Endothelial cell of umbilical vein (primary cell): ENCODE measurements at regions not wholly inside any gene's neighbourhood (a gene's known extent, or its start where the extent isn't known, plus 50 kb on each side); places are given as distances from the start of the nearest gene placed in this dataset.

Experiments used
- BruUV-seq: library from RNA; stranded (reverse); fragments of 400-500 nt; replicated peaks from 2 replicates; lab custom pipeline; 2021; lab: Mats Ljungman, UMichigan
- CTCF ChIA-PET: fragments of 300-600, 350-600 bp; sonication (Branson Sonifier 250); formaldehyde crosslinking; loops from one replicate; lab custom pipeline; 2021; ENCODE audit warnings: antibody characterized with exemption, inconsistent platforms; lab: Charles Lee
- POLR2A ChIA-PET: fragments of 300-600, 350-600 bp; sonication (Branson Sonifier 250); formaldehyde crosslinking; loops from one replicate; lab custom pipeline; 2021; ENCODE audit warnings: antibody characterized with exemption, inconsistent platforms; lab: Charles Lee
- DNase-seq: peaks from one replicate; pipeline ENCODE4 v3.0.0-alpha.2; 2011; ENCODE audit warnings: low read depth, low spot score
- FAIRE-seq: peaks from 2 replicates; lab custom pipeline; 2011; peaks lifted over from hg19 to GRCh38; lab: Jason Lieb, UNC
- H2AFZ ChIP-seq: 2 replicates; pipeline ENCODE4 v1.6.0; 2012; ENCODE audit warnings: low read depth, low read length, control low read depth, inconsistent platforms
- H3K27ac ChIP-seq: 2 replicates; pipeline ENCODE4 v1.5.1; 2011; ENCODE audit warnings: low read depth, mild to moderate bottlenecking, control low read depth, low read length, moderate library complexity; ENCODE audit not compliant: insufficient read depth
- H3K27me3 ChIP-seq, 2 experiments: 2 replicates each; pipeline versions ENCODE4 v1.6.0 to v1.6.1; 2011; ENCODE audit warnings: low read length in 2 of 2, mixed read lengths in 1 of 2; ENCODE audit not compliant: control insufficient read depth in 2 of 2, insufficient read depth in 2 of 2
- H3K36me3 ChIP-seq, 2 experiments: 2 replicates in 1 of 2; 3 replicates in 1 of 2; pipeline ENCODE4 v1.5.1; 2011; ENCODE audit warnings: low read length in 2 of 2, mild to moderate bottlenecking in 1 of 2, moderate library complexity in 1 of 2; ENCODE audit not compliant: control insufficient read depth in 2 of 2, insufficient read depth in 2 of 2; ENCODE audit errors: extremely low read depth in 1 of 2
- H3K4me1 ChIP-seq: 3 replicates; pipeline ENCODE4 v1.5.1; 2011; ENCODE audit warnings: mild to moderate bottlenecking, low read length; ENCODE audit not compliant: control insufficient read depth, insufficient read depth; ENCODE audit errors: extremely low read depth
- H3K4me2 ChIP-seq: 2 replicates; pipeline ENCODE4 v1.6.1; 2011; ENCODE audit warnings: low read length, control low read depth, mixed read lengths; ENCODE audit not compliant: insufficient read depth
- H3K4me3 ChIP-seq, 3 experiments: fragments of 200-600 bp in 1 of 3; sonication (generic), shearing (Covaris generic) in 1 of 3; replicated peaks in 1 of 3; 2 replicates each; pipeline ENCODE4 v1.5.1; 2011 to 2016; ENCODE audit warnings: control low read depth in 3 of 3, low read length in 3 of 3, mild to moderate bottlenecking in 2 of 3, inconsistent platforms in 1 of 3, low read depth in 1 of 3, moderate library complexity in 1 of 3; ENCODE audit not compliant: insufficient read depth in 1 of 3
- H3K79me2 ChIP-seq: 2 replicates; pipeline ENCODE4 v1.6.0; 2012; ENCODE audit warnings: low read length, inconsistent platforms; ENCODE audit not compliant: control insufficient read depth, insufficient read depth
- H3K9ac ChIP-seq: replicated peaks from 2 replicates; pipeline ENCODE3; 2011; ENCODE audit warnings: low read length, control low read depth; ENCODE audit not compliant: insufficient read depth; ENCODE audit errors: extremely low read depth
- H3K9me1 ChIP-seq: replicated peaks from 3 replicates; pipeline ENCODE4 v1.6.0; 2011; ENCODE audit warnings: mild to moderate bottlenecking, low read length; ENCODE audit not compliant: control insufficient read depth, insufficient read depth; ENCODE audit errors: extremely low read depth
- H3K9me3 ChIP-seq: replicated peaks from 2 replicates; pipeline ENCODE4 v1.5.1; 2012; ENCODE audit warnings: low read length, inconsistent platforms; ENCODE audit not compliant: control insufficient read depth, insufficient read depth
- H4K20me1 ChIP-seq: replicated peaks from 2 replicates; pipeline ENCODE3; 2011; ENCODE audit warnings: mild to moderate bottlenecking, low read length; ENCODE audit not compliant: control insufficient read depth, insufficient read depth; ENCODE audit errors: extremely low read depth
- EZH2 ChIP-seq: IDR thresholded peaks from 2 replicates; pipeline ENCODE4 v1.6.1; 2012; ENCODE audit warnings: borderline replicate concordance, low read depth, mild to moderate bottlenecking, moderate library complexity, low read length, inconsistent platforms; ENCODE audit not compliant: severe bottlenecking
- FOS ChIP-seq: IDR thresholded peaks from 2 replicates; pipeline ENCODE4 v1.6.1; 2011; ENCODE audit warnings: mild to moderate bottlenecking, low read length, moderate library complexity, borderline replicate concordance; ENCODE audit not compliant: insufficient read depth
- GATA2 ChIP-seq: IDR thresholded peaks from 2 replicates; pipeline ENCODE4 v1.7.0; 2011; ENCODE audit warnings: low read depth, mild to moderate bottlenecking, moderate library complexity, mixed read lengths, low read length; ENCODE audit not compliant: insufficient read length, insufficient read depth
- JUN ChIP-seq: IDR thresholded peaks from 2 replicates; pipeline ENCODE4 v1.6.1; 2011; ENCODE audit warnings: borderline replicate concordance, low read depth; ENCODE audit not compliant: insufficient read length, insufficient read depth
- MYC ChIP-seq: IDR thresholded peaks from one replicate; pipeline ENCODE4 v1.6.1; 2011; ENCODE audit warnings: mild to moderate bottlenecking, low read depth, low read length
- POLR2A ChIP-seq: IDR thresholded peaks from 2 replicates; pipeline ENCODE4 v1.6.1; 2012; ENCODE audit warnings: low read depth, mild to moderate bottlenecking, control low read depth, low read length
- POLR2AphosphoS5 ChIP-seq: IDR thresholded peaks from 2 replicates; pipeline ENCODE4 v1.6.1; 2012; ENCODE audit warnings: low read depth, mild to moderate bottlenecking, control low read depth, low read length, moderate library complexity; ENCODE audit not compliant: insufficient read depth
- dilution Hi-C: fragments of 300-500 bp; cut with MboI; formaldehyde crosslinking; loops from one replicate; pipeline ENCODE4 v1.15.0; 2019; ENCODE audit warnings: low sequenced_read_pairs; ENCODE audit not compliant: extremely low pct_ligation_motif_present
- intact Hi-C: fragments of 100-400 bp; cut with micrococcal nuclease; formaldehyde crosslinking; loops from one replicate; pipeline ENCODE4 v1.10.0; 2022
- TF ChIP-seq, protein P1 (sequence below): IDR thresholded peaks from 2 replicates; pipeline ENCODE4 v1.6.1; 2011; ENCODE audit not compliant: insufficient read depth, insufficient read length
- TF ChIP-seq, protein P2 (sequence below), 2 donors: IDR thresholded peaks; 1 replicate in 1 of 2; 2 replicates in 1 of 2; pipeline ENCODE4 v1.5.1; 2011; ENCODE audit warnings: low read length in 2 of 2, mild to moderate bottlenecking in 2 of 2, moderate library complexity in 2 of 2, control low read depth in 1 of 2, inconsistent platforms in 1 of 2, low read depth in 1 of 2; ENCODE audit not compliant: insufficient read depth in 1 of 2; ENCODE audit errors: extremely low read depth in 1 of 2

DNA sequence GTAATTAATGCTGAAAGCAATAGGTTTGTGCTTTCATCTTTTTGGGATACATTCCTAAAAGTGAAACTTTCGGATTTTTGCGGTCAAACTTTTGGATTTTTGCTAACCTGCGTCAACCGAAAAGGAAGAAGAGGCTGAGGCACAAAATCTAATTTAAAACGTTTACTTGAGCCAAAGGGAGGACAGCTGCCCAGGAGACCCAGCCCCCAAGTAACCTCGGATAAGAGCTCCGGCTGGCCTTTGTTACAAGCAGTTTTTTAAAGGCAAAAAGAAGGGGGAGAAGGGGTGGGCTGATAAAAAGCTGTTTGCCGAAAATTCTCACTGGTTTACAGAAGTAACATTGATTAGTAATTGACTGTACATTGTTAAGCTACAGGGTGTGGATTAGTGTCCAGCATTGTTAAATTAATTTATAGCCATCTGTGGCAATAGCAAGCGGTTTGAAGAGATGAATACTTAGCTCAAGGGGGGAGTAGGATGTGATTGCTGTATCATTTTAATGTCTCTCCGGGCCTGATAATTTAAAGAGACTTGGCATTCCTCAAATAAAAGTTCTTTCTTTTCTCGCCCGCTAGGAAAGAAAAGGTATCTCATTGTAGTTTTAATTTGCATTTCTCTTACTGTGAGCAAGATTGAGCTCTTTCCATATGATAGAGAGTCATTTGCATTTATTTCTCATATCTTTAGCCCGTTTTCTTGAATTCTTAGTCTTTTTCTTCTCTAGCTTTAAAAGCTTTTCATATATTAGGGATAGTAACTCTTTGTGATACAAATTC lies 59.1 kb upstream of the USP9X start:
- no peaks in the 10 kb centered on the region for H3K4me1 ChIP-seq
- no peaks in the 10 kb centered on the region for H4K20me1 ChIP-seq
- no peaks in the 10 kb centered on the region for H3K79me2 ChIP-seq
- H3K36me3 ChIP-seq = no peaks in the 10 kb centered on the region
- no TSS peak for BruUV-seq
- no peaks in the 10 kb centered on the region for H3K9me3 ChIP-seq
- TF ChIP-seq EZH2 (no peak), JUN (no peak), GATA2 (no peak), POLR2AphosphoS5 (no peak), MYC (no peak), FOS (no peak)
- TF ChIP-seq, protein P1, sequence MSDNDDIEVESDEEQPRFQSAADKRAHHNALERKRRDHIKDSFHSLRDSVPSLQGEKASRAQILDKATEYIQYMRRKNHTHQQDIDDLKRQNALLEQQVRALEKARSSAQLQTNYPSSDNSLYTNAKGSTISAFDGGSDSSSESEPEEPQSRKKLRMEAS = no peak
- H3K9ac ChIP-seq = no peak overlapping the region
- H3K27ac ChIP-seq = no peak overlapping the region
- no peak overlapping the region for H2AFZ ChIP-seq
- ChIA-PET POLR2A (no interaction called here), CTCF (interaction anchor here (0.7 kb wide), 1 partner anchor 21 kb away, joined by 3 read pairs; no protein-coding TSS in a partner anchor)
- no peak for DNase-seq
- no peak overlapping the region for H3K4me2 ChIP-seq
- no peak for FAIRE-seq
- H3K9me1 ChIP-seq = no peaks in the 10 kb centered on the region
- intact Hi-C loops (no loop called here), dilution Hi-C loops (no loop called here)
- H3K27me3 ChIP-seq = no peaks in the 10 kb centered on the region
- no peak overlapping the region for H3K4me3 ChIP-seq

DNA sequence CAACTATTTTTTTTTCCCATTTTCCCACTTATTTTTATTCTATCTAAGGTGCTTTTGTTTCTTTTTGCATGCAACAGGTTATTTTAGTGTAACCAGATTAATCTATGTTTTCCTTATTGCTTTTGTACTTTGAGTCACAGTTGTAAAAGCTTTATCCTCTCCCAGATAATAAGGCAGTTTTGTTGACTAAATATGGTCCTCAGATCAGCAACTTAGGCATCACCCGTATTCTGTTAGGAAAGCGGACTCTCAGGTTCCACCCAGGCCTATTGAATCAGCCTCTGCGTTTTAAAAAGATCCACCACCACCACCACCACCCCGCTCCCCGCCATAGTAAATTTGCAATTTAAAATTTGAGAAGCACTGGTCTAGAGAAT lies 58.6 kb upstream of the USP9X start:
- Histone ChIP-seq H3K79me2 (no peaks in the 10 kb centered on the region), H2AFZ (no peak overlapping the region), H3K9me3 (no peaks in the 10 kb centered on the region), H3K36me3 (no peaks in the 10 kb centered on the region), H3K27ac (no peak overlapping the region), H3K9ac (no peak overlapping the region), H3K27me3 (no peaks in the 10 kb centered on the region), H4K20me1 (no peaks in the 10 kb centered on the region), H3K4me1 (no peaks in the 10 kb centered on the region), H3K4me3 (no peak overlapping the region), H3K4me2 (no peak overlapping the region), H3K9me1 (no peaks in the 10 kb centered on the region)
- POLR2A ChIA-PET = no interaction called here
- TF ChIP-seq MYC (no peak), EZH2 (no peak), GATA2 (no peak), POLR2AphosphoS5 (no peak), JUN (no peak), POLR2A (no peak), FOS (no peak)
- TF ChIP-seq, protein P1 = no peak
- TF ChIP-seq, protein P2, sequence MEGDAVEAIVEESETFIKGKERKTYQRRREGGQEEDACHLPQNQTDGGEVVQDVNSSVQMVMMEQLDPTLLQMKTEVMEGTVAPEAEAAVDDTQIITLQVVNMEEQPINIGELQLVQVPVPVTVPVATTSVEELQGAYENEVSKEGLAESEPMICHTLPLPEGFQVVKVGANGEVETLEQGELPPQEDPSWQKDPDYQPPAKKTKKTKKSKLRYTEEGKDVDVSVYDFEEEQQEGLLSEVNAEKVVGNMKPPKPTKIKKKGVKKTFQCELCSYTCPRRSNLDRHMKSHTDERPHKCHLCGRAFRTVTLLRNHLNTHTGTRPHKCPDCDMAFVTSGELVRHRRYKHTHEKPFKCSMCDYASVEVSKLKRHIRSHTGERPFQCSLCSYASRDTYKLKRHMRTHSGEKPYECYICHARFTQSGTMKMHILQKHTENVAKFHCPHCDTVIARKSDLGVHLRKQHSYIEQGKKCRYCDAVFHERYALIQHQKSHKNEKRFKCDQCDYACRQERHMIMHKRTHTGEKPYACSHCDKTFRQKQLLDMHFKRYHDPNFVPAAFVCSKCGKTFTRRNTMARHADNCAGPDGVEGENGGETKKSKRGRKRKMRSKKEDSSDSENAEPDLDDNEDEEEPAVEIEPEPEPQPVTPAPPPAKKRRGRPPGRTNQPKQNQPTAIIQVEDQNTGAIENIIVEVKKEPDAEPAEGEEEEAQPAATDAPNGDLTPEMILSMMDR (IDR thresholded peaks at IDR 0.05; ENCODE audit: extremely low read depth in 1 of 2, insufficient read depth in 1 of 2, low read depth in 1 of 2, low read length in 2 of 2) = no peak
- intact Hi-C loops (no loop called here), dilution Hi-C loops (no loop called here)
- FAIRE-seq (no peak), DNase-seq (no peak)
- CTCF ChIA-PET = interaction anchor here (0.7 kb wide), 1 partner anchor 20 kb away, joined by 3 read pairs; no protein-coding TSS in a partner anchor
- no TSS peak for BruUV-seq
